Mammary epithelial cell (primary cell): ENCODE measurements at regions not wholly inside any gene's neighbourhood (a gene's known extent, or its start where the extent isn't known, plus 50 kb on each side); places are given as distances from the start of the nearest gene placed in this dataset.

Experiments
- EZH2 ChIP-seq: IDR thresholded peaks from 2 replicates; pipeline ENCODE4 v1.6.1; 2012; ENCODE audit warnings: low read length, inconsistent platforms, borderline replicate concordance
- TF ChIP-seq, protein P1 (sequence below), 2 donors: IDR thresholded peaks in 1 of 2; conservative IDR thresholded peaks in 1 of 2; 2 replicates each; pipeline ENCODE4 v1.5.1; 2011 to 2012; ENCODE audit warnings: inconsistent platforms in 2 of 2, low read length in 2 of 2, mild to moderate bottlenecking in 2 of 2, control low read depth in 1 of 2, low read depth in 1 of 2; ENCODE audit not compliant: insufficient read depth in 1 of 2; ENCODE audit errors: extremely low read depth in 1 of 2

DNA sequence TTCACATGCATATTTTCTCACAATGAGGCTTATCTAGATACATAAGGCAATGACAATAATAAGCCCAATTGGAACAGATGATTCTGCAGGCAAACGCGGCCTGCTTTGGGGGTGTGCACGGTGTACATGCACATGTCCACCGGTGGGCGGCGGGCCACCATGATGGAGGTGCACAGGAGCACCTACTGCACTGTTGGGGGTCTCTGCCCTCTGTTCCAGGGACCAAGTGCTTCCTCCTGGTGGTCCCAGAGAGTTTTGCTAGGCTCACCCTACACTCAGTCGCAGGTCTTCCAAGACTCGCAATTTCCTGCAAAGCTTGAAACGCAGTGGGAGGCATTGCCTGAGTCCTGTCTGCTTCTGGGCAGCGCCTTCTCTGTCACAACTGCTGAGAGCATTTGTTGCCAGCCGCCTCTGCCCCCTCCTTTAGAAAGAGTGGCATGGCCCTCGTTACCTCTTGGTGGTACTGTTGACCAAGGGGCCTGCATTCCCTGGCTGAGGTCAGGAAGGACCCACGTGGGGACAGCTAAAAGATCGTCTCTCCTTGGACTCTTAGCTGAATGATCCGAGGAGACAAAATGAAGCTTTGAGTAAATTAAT is 135.3 kb downstream of the ERMARD start:
- TF ChIP-seq, protein P1, sequence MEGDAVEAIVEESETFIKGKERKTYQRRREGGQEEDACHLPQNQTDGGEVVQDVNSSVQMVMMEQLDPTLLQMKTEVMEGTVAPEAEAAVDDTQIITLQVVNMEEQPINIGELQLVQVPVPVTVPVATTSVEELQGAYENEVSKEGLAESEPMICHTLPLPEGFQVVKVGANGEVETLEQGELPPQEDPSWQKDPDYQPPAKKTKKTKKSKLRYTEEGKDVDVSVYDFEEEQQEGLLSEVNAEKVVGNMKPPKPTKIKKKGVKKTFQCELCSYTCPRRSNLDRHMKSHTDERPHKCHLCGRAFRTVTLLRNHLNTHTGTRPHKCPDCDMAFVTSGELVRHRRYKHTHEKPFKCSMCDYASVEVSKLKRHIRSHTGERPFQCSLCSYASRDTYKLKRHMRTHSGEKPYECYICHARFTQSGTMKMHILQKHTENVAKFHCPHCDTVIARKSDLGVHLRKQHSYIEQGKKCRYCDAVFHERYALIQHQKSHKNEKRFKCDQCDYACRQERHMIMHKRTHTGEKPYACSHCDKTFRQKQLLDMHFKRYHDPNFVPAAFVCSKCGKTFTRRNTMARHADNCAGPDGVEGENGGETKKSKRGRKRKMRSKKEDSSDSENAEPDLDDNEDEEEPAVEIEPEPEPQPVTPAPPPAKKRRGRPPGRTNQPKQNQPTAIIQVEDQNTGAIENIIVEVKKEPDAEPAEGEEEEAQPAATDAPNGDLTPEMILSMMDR (conservative IDR thresholded peaks at IDR 0.05 in 1 of 2, IDR thresholded peaks at IDR 0.05 in 1 of 2; ENCODE audit: extremely low read depth in 1 of 2, insufficient read depth in 1 of 2, low read depth in 1 of 2, low read length in 2 of 2) = no peak
- no peak for TF ChIP-seq EZH2
